ENCODE measurements at regions not wholly inside any gene's neighbourhood (a gene's known extent, or its start where the extent isn't known, plus 50 kb on each side); places are given as distances from the start of the nearest gene placed in this dataset.

GRCh38 chr9:107123389-107123788 lies 159.7 kb upstream of the RAD23B start:
- TF ChIP-seq CTCF (conservative IDR thresholded peaks at IDR 0.05; ENCODE audit: low read depth, low read length) (no peak), EZH2 (IDR thresholded peaks at IDR 0.05; ENCODE audit: borderline replicate concordance, low read depth, low read length, poor library complexity, severe bottlenecking) (no peak)
